Activated T-cell treated with anti-CD3 and anti-CD28 coated beads, Interleukin-2, amount 50 U/mL, for 24 hours (primary cell): ENCODE measurements at regions not wholly inside any gene's neighbourhood (a gene's known extent, or its start where the extent isn't known, plus 50 kb on each side); places are given as distances from the start of the nearest gene placed in this dataset.
"Not testable (repeated sequence)": the region's sequence is repeated elsewhere in the genome, so short reads cannot be mapped to it uniquely, and the experiment has no call there.

ENCODE experiments used
- DNase-seq: peaks from one replicate; pipeline ENCODE4 v3.0.0-alpha.2; 2020
- H3K27ac Mint-ChIP-seq: 2 replicates; pipeline ENCODE4 v1.8.0; 2020; ENCODE audit warnings: mild to moderate bottlenecking, mixed read lengths
- H3K27me3 Mint-ChIP-seq: 2 replicates; pipeline ENCODE4 v1.8.0; 2020; ENCODE audit warnings: mixed read lengths
- H3K36me3 Mint-ChIP-seq: 2 replicates; pipeline ENCODE4 v1.8.0; 2020; ENCODE audit warnings: low read depth, mixed read lengths
- H3K4me1 Mint-ChIP-seq: 2 replicates; pipeline ENCODE4 v1.8.0; 2020; ENCODE audit warnings: low read depth, mixed read lengths
- H3K4me3 Mint-ChIP-seq: 2 replicates; pipeline ENCODE4 v1.8.0; 2020; ENCODE audit warnings: mild to moderate bottlenecking, moderate library complexity, mixed read lengths
- H3K9me3 Mint-ChIP-seq: 2 replicates; pipeline ENCODE4 v1.8.0; 2020; ENCODE audit warnings: mixed read lengths

DNA sequence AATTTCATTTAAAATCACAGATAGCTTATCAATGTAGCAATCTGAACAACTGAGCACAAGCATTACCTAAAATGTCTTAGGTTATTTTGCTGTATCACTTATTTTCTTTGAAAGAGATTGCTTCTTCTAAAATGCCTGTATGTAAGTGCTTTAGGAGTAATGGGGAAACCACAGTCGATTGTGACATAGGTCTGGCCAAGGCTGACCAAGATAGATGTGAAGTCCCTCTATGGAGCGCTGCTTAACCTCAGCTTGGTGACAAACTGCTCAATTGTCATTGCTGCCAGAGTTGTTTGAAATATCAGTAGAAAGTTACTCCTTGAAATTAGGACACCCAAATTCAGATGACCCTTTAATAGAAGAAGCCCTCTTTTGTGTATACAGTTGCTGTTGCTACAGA lies 401.9 kb upstream of the NDST4 start:
- H3K9me3 Mint-ChIP-seq: peaks cover 9% of the 10 kb centered on the region
- H3K36me3 Mint-ChIP-seq: no peaks in the 10 kb centered on the region
- no peak for DNase-seq
- no peaks in the 10 kb centered on the region for H3K27me3 Mint-ChIP-seq
- no peak overlapping the region for H3K4me3 Mint-ChIP-seq
- no peak overlapping the region for H3K27ac Mint-ChIP-seq
- no peaks in the 10 kb centered on the region for H3K4me1 Mint-ChIP-seq

DNA sequence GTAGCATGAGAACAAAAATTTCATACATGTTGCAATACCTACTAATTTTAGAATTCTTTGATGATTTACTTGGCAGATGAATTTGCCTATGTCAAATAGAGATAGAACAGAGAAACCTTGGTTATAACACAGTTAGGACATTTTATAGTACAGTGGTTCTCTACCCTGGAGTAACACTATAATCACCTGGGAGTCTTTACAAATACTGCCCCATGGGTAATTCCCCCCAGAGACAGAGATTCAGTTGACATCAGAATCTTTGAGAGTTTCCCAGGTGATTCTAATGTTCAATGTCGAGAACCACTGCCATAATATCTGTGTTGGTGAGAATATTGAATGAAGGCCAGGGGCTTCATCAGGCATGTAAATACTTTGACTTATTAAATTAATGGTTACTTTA lies 401.3 kb upstream of the NDST4 start:
- peaks cover 5% of the 10 kb centered on the region for H3K9me3 Mint-ChIP-seq
- H3K27ac Mint-ChIP-seq: no peak overlapping the region
- H3K4me3 Mint-ChIP-seq: no peak overlapping the region
- DNase-seq: no peak
- no peaks in the 10 kb centered on the region for H3K36me3 Mint-ChIP-seq
- no peaks in the 10 kb centered on the region for H3K4me1 Mint-ChIP-seq
- no peaks in the 10 kb centered on the region for H3K27me3 Mint-ChIP-seq

DNA sequence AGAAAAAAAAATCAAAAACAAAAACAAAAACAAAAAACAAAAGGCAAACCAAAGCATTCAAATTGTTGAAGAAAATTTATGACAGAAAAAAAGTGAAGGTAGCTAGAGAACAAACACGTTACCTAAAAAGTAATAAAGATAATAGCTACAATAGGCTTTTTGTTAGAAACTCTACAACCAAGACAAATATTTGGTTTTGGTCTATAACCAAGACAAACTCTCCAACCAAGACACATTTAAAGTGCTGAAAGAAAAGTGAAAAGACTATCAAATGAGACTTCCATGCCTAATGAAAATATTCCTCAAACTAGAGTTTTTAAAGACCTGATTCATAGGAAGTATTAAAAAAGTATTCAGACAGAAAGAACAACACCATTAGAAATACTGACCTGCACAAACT lies 391.9 kb upstream of the NDST4 start:
- no peak overlapping the region for H3K4me3 Mint-ChIP-seq
- no peaks in the 10 kb centered on the region for H3K4me1 Mint-ChIP-seq
- no peaks in the 10 kb centered on the region for H3K36me3 Mint-ChIP-seq
- H3K27ac Mint-ChIP-seq: no peak overlapping the region
- no peaks in the 10 kb centered on the region for H3K27me3 Mint-ChIP-seq
- no peak for DNase-seq
- no peaks in the 10 kb centered on the region for H3K9me3 Mint-ChIP-seq

GRCh38 chr4:115501656-115502055 lies 388.2 kb upstream of the NDST4 start:
- Mint-ChIP-seq H3K27ac (no peak overlapping the region), H3K27me3 (no peaks in the 10 kb centered on the region), H3K9me3 (no peaks in the 10 kb centered on the region), H3K4me1 (no peaks in the 10 kb centered on the region), H3K4me3 (no peak overlapping the region), H3K36me3 (no peaks in the 10 kb centered on the region)
- DNase-seq: no peak

GRCh38 chr4:115493770-115494169 lies 380.4 kb upstream of the NDST4 start:
- H3K4me3 Mint-ChIP-seq, H3K4me1 Mint-ChIP-seq, H3K27ac Mint-ChIP-seq, H3K27me3 Mint-ChIP-seq, DNase-seq, H3K36me3 Mint-ChIP-seq: not testable (repeated sequence)
- H3K9me3 Mint-ChIP-seq: peaks cover 11% of the 10 kb centered on the region

- H3K4me3 Mint-ChIP-seq: no peak overlapping the region
- H3K27ac Mint-ChIP-seq: no peak overlapping the region
- no peaks in the 10 kb centered on the region for H3K36me3 Mint-ChIP-seq
Measured at GRCh38 chr4:115491686-115492085, 378.3 kb upstream of the NDST4 start.

GRCh38 chr4:115489279-115489678 lies 375.9 kb upstream of the NDST4 start:
- Mint-ChIP-seq H3K36me3 (no peaks in the 10 kb centered on the region), H3K27ac (no peak overlapping the region), H3K4me1 (no peaks in the 10 kb centered on the region), H3K9me3 (peaks cover 7% of the 10 kb centered on the region), H3K4me3 (no peak overlapping the region), H3K27me3 (no peaks in the 10 kb centered on the region)
- DNase-seq: no peak

More at GRCh38 chr4:115491686-115492085, 378.3 kb upstream of the NDST4 start:
- Mint-ChIP-seq H3K4me1 (no peaks in the 10 kb centered on the region), H3K9me3 (peaks cover 11% of the 10 kb centered on the region), H3K27me3 (no peaks in the 10 kb centered on the region)
- DNase-seq: no peak

- Mint-ChIP-seq H3K4me3 (no peak overlapping the region), H3K27me3 (no peaks in the 10 kb centered on the region), H3K4me1 (no peaks in the 10 kb centered on the region), H3K27ac (no peak overlapping the region), H3K9me3 (peaks cover 4% of the 10 kb centered on the region), H3K36me3 (no peaks in the 10 kb centered on the region)
- DNase-seq: no peak
Measured at GRCh38 chr4:115485402-115485801, 372.0 kb upstream of the NDST4 start.

DNA sequence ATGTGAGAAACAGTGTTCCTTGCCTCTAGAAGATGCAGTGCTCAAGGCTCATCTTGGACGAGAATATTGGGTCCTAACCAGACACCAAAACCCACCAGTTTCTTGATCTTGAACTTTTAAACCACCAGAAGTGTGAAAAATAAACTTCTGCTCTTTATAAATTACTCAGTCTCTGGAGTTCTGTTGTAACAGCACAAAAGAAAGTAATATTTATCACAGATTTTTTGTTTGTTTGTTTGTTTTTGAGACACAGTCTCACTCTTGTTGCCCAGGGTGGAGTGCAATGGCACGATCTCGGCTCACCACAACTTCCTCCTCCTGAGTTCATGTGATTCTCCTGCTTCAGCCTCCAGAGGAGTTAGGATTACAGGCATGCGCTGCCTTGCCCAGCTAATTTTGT lies 371.1 kb upstream of the NDST4 start:
- Mint-ChIP-seq H3K9me3 (peaks cover 4% of the 10 kb centered on the region), H3K27me3 (no peaks in the 10 kb centered on the region), H3K36me3 (no peaks in the 10 kb centered on the region), H3K27ac (no peak overlapping the region), H3K4me1 (no peaks in the 10 kb centered on the region), H3K4me3 (no peak overlapping the region)
- DNase-seq: no peak

DNA sequence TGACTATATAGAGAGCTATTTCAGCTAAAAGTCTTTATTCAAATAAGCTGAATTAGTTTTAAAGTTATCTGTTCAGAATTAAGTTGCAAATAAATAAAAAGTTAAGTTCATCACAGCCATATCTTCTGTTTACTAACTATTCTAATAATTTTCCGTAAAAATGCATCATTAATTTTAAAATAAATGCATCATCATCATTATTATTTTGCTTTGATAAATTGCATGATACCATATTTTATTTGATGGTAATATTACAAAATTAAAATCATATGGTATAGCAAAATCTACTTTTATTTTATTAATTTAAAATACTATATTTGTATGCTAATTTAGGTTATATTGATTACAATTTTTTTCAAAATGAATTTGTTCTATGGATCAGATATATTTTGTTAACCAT lies 357.3 kb upstream of the NDST4 start:
- no peaks in the 10 kb centered on the region for H3K36me3 Mint-ChIP-seq
- H3K4me3 Mint-ChIP-seq: no peak overlapping the region
- no peaks in the 10 kb centered on the region for H3K4me1 Mint-ChIP-seq
- H3K27me3 Mint-ChIP-seq: no peaks in the 10 kb centered on the region
- DNase-seq: no peak
- H3K27ac Mint-ChIP-seq: no peak overlapping the region
- peaks cover 6% of the 10 kb centered on the region for H3K9me3 Mint-ChIP-seq

DNA sequence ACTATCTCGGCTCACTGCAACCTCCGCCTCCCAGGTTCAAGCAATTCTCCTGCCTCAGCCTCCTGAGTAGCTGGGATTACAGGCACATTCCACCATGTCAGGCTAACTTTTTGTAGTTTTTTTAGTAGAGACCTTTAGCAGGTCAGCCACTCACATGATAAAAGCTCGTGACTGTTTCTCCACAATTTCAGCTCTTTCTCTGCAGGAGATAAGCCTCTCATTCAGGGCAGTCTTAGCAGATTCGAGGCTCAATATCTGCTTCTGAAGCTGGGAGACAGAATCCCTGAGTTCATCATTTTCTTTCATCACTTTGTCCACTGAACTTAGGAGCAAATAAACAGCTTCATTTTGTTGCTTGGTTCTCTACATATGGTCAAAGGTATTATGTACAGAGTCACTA lies 345.9 kb upstream of the NDST4 start:
- H3K36me3 Mint-ChIP-seq, H3K4me1 Mint-ChIP-seq, H3K27ac Mint-ChIP-seq, H3K4me3 Mint-ChIP-seq, DNase-seq, H3K9me3 Mint-ChIP-seq, H3K27me3 Mint-ChIP-seq: not testable (repeated sequence)

- no peak overlapping the region for H3K4me3 Mint-ChIP-seq
Measured at GRCh38 chr4:115456231-115456630, 342.8 kb upstream of the NDST4 start.

GRCh38 chr4:115454228-115454627 lies 340.8 kb upstream of the NDST4 start:
- DNase-seq: no peak
- Mint-ChIP-seq H3K27me3 (no peaks in the 10 kb centered on the region), H3K9me3 (peaks cover 8% of the 10 kb centered on the region), H3K4me3 (no peak overlapping the region), H3K4me1 (no peaks in the 10 kb centered on the region), H3K27ac (no peak overlapping the region), H3K36me3 (no peaks in the 10 kb centered on the region)

More at GRCh38 chr4:115456231-115456630, 342.8 kb upstream of the NDST4 start:
- Mint-ChIP-seq H3K4me1 (no peaks in the 10 kb centered on the region), H3K9me3 (peaks cover 3% of the 10 kb centered on the region), H3K27ac (no peak overlapping the region), H3K36me3 (no peaks in the 10 kb centered on the region), H3K27me3 (no peaks in the 10 kb centered on the region)
- DNase-seq: no peak

DNA sequence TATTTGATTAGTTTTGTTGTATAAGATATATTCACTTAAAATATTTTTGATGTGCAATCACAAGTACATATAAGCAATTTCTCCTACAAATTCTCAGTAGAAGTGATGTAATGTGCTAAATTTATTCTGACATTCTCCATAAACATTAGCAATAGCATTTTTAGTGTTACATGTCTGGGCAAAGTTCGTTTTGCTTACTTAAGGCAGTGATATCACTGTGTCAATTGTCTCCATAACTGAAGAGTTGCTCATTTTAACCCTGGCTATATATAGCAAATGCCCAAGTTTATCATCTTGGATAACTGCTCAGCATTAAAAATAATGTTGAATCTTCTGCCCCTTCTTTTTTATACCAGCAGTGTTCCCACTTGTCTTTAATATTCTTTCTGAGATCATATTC lies 340.0 kb upstream of the NDST4 start:
- Mint-ChIP-seq H3K4me3 (no peak overlapping the region), H3K9me3 (peaks cover 10% of the 10 kb centered on the region), H3K27ac (no peak overlapping the region), H3K4me1 (no peaks in the 10 kb centered on the region), H3K36me3 (no peaks in the 10 kb centered on the region), H3K27me3 (no peaks in the 10 kb centered on the region)
- DNase-seq: no peak

DNA sequence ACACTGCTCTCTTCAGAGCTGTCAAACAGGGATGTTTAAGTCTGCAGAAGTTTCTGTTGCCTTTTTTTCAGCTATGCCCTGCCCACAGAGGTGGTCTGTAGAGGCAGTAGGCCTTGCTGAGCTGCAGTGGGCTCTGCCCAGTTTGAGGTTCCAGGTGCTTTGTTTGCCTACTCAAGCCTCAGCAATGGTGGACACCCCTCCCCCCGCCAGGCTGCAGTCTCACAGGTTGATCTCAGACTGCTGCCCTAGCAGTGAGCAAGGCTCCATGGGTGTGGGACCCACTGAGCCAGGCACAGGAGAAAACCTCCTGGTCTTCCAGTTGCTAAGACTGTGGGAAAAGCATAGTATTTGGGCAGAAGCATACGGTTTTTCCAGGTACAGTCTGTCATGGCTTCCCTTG lies 338.8 kb upstream of the NDST4 start:
- H3K4me1 Mint-ChIP-seq, DNase-seq, H3K27ac Mint-ChIP-seq, H3K27me3 Mint-ChIP-seq, H3K36me3 Mint-ChIP-seq, H3K4me3 Mint-ChIP-seq: not testable (repeated sequence)
- peaks cover 13% of the 10 kb centered on the region for H3K9me3 Mint-ChIP-seq

DNA sequence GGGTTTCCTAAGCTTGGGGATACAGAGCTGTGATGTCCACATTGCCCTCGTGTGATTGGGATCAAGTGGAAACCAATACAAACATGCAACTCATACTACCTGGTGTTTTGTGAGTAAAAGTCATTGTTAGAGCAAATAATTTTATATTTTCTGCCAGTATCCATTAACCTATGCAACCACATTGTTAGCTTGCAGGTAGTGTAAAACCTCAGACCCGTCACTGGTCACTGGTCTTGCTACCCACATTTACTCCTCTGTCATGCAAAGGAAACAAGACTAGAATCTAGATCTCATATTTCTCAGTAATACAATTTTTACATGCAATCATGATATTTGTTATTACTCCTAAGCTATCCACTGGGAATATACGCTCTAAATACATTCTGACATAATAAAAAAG lies 324.3 kb upstream of the NDST4 start:
- Mint-ChIP-seq H3K27me3 (no peaks in the 10 kb centered on the region), H3K4me3 (no peak overlapping the region), H3K4me1 (no peaks in the 10 kb centered on the region), H3K27ac (no peak overlapping the region), H3K9me3 (peaks cover 5% of the 10 kb centered on the region), H3K36me3 (no peaks in the 10 kb centered on the region)
- DNase-seq: no peak
